ENCODE measurements at regions not wholly inside any gene's neighbourhood (a gene's known extent, or its start where the extent isn't known, plus 50 kb on each side); places are given as distances from the start of the nearest gene placed in this dataset.
"Not testable (repeated sequence)": the region's sequence is repeated elsewhere in the genome, so short reads cannot be mapped to it uniquely, and the experiment has no call there.

DNA sequence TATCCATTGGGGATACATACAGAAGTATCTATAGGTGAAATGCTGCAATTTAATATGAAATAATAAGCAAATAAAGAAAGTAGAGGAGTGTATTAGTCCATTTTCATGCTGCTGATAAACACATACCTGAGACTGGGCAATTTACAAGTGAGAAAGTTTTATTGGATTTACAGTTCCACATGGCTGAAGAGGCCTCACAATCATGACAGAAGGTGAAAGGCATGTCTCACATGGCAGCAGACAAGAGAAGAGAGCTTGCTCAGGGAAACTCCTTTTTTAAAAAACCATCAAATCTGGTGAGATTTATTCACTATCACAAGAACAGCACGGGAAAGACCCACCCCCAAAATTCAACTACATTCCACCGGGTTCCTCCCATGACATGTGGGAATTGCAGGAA, 82.8 kb upstream of the TRIM24 start:
- Histone ChIP-seq H3K4me3 (no peak overlapping the region), H3K36me3 (no peaks in the 10 kb centered on the region), H3K4me1 (no peaks in the 10 kb centered on the region), H3K27ac (no peak overlapping the region), H3K9me3 (replicated peaks) (no peaks in the 10 kb centered on the region), H3K27me3 (no peaks in the 10 kb centered on the region)
- DNase-seq: no peak

- Histone ChIP-seq H3K36me3 (no peaks in the 10 kb centered on the region), H3K27me3 (no peaks in the 10 kb centered on the region), H3K4me3 (no peak overlapping the region), H3K9me3 (replicated peaks) (no peaks in the 10 kb centered on the region), H3K4me1 (no peaks in the 10 kb centered on the region), H3K27ac (no peak overlapping the region)
- no peak for DNase-seq
Observed at GRCh38 chr7:138378741-138379559, 81.1 kb upstream of the TRIM24 start.

GRCh38 chr7:138382862-138383565, 77.0 kb upstream of the TRIM24 start:
- H3K36me3 ChIP-seq: no peaks in the 10 kb centered on the region
- H3K9me3 ChIP-seq (replicated peaks): no peaks in the 10 kb centered on the region
- DNase-seq: no peak
- no peak overlapping the region for H3K4me3 ChIP-seq
- no peak overlapping the region for H3K27ac ChIP-seq
- no peaks in the 10 kb centered on the region for H3K4me1 ChIP-seq
- no peaks in the 10 kb centered on the region for H3K27me3 ChIP-seq

DNA sequence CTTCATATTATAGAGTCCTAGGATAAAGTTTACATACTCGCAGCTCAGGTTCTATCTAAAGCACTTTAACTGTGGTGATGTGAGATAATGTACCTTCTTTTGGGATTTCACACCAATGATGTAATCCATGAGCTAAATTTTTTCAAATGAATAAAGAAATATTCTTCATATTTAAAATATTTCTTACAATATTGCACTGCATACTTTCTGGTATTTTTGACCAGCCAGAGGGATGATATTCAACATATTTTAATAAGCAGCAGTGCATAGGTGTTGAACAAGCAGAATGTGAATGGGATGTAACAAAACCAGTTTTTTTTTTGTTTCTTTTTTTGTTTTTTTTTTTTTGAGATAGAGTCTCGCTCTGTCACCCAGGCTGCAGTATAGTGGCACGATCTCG, 73.2 kb upstream of the TRIM24 start:
- DNase-seq: no peak
- H3K27ac ChIP-seq: no peak overlapping the region

GRCh38 chr7:138387755-138388475, 72.1 kb upstream of the TRIM24 start:
- no peak overlapping the region for H3K4me3 ChIP-seq
- H3K27ac ChIP-seq: no peak overlapping the region
- DNase-seq: no peak
- no peaks in the 10 kb centered on the region for H3K36me3 ChIP-seq
- H3K9me3 ChIP-seq (replicated peaks): no peaks in the 10 kb centered on the region
- no peaks in the 10 kb centered on the region for H3K4me1 ChIP-seq
- H3K27me3 ChIP-seq: no peaks in the 10 kb centered on the region

More for the DNA sequence above, 73.2 kb upstream of the TRIM24 start:
- Histone ChIP-seq H3K4me3 (no peak overlapping the region), H3K4me1 (no peaks in the 10 kb centered on the region), H3K36me3 (no peaks in the 10 kb centered on the region), H3K9me3 (replicated peaks) (no peaks in the 10 kb centered on the region), H3K27me3 (no peaks in the 10 kb centered on the region)

DNA sequence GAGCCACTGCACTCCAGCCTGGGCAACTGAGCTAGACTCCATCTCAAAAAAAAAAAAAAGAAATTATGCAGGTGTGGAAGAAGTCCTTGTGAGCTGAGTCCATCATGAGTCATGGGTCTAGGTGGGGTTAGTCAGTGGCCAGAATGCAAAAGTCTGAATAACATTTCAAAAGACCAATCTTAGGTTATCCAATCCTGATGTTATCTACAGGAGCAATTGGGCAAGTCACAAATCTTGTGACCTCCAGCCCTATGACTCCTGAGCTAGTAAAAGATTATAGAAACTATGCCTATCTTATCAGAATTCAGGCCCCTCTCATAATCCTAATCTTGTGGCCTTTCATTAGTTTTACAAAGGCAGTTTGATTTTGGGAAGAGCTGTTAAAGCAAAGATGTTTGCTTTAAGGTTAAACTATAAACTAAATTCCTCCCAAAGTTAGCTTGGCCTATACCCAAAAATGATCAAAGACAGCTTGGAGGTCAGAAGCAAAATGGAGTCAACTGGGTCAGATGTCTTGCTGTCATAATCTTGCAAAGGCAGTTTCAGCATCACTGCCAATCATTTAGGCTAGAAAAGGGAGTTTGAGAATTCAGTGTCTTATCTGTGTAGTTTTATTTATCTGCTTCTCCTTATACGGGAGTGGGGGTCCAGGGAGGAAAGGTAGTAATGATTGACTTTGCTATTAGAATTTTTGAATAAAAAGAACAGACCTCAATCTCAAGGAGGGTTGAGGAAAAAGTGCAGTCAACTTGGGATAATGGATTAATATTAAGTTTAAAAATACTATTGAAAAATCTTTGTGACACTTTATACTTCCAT, 71.2 kb upstream of the TRIM24 start:
- Histone ChIP-seq H3K27me3 (no peaks in the 10 kb centered on the region), H3K27ac (no peak overlapping the region)
- DNase-seq: no peak

GRCh38 chr7:138395763-138396162, 64.3 kb upstream of the TRIM24 start:
- H3K27ac ChIP-seq: no peak overlapping the region
- DNase-seq: no peak
- no peak overlapping the region for H3K4me3 ChIP-seq
- no peaks in the 10 kb centered on the region for H3K9me3 ChIP-seq (replicated peaks)
- no peaks in the 10 kb centered on the region for H3K4me1 ChIP-seq
- H3K27me3 ChIP-seq: no peaks in the 10 kb centered on the region
- H3K36me3 ChIP-seq: no peaks in the 10 kb centered on the region

More for the DNA sequence above, 71.2 kb upstream of the TRIM24 start:
- H3K36me3 ChIP-seq: no peaks in the 10 kb centered on the region
- no peaks in the 10 kb centered on the region for H3K9me3 ChIP-seq (replicated peaks)
- H3K4me1 ChIP-seq: no peaks in the 10 kb centered on the region
- no peak overlapping the region for H3K4me3 ChIP-seq

DNA sequence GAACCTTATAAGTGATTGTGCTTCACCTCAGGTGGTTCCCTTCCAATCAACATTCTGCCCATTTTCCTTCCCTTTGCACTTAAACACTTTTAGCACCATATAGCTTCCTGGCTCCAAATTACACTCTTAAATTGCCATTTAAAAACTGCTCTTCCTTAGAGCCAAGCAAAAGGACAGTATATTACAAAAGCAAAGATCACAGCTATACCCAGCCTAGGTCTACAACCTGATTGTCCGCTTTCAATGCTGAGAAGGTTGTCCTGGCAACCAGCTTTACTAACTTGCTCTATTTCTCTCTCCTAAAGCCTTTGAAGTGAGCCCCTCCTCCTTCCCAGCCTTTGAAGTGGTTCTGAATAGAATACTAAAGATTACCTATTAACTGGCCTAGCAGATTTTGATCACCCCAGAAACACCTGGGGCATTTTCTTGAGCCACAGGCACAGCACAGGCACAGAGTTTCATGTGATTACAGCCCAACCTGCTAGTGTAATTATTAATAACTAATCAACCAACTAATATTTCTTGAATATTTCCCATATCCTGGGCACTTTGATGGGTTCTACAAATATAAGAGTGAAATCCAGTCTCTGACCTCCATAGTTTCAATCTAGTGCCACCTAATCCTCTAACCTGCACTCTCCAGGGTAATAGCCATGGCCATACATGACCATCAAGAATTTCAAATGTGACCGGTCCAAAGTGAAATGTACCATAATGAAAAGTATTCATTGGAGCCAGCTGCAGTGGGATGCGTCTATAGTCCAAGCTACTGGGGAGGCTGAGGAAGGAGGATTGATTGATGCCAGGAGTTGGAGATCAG, 63.6 kb upstream of the TRIM24 start:
- no peak for DNase-seq
- no peaks in the 10 kb centered on the region for H3K27me3 ChIP-seq
- no peak overlapping the region for H3K27ac ChIP-seq
- no peaks in the 10 kb centered on the region for H3K4me1 ChIP-seq
- no peaks in the 10 kb centered on the region; the same call in 1 of the 2 replicates for H3K36me3 ChIP-seq
- no peak overlapping the region for H3K4me3 ChIP-seq
- H3K9me3 ChIP-seq (replicated peaks): no peaks in the 10 kb centered on the region

GRCh38 chr7:138397071-138397433, 63.0 kb upstream of the TRIM24 start:
- not testable (repeated sequence) for DNase-seq; H3K4me1 ChIP-seq; H3K4me3 ChIP-seq; H3K27me3 ChIP-seq; H3K27ac ChIP-seq; H3K36me3 ChIP-seq; H3K9me3 ChIP-seq (replicated peaks)

DNA sequence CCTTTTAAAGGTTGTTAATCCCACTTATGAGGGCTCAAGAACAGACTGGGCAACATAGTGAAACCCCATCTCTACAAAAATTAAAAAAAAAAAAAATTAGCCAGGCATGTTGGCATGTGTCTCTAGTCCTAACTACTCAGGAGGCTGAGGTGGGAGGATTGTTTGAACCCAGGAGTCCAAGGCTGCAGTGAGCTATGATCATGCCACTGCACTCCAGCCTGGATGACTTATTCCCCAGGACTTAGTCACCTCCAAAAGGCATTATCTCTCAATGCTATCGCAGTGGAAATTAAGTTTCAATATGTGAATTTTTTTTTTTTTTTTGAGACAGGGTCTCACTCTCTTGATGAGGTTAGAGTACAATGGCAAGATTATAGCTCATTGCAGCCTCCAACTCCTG, 61.2 kb upstream of the TRIM24 start:
- H3K4me1 ChIP-seq: no peaks in the 10 kb centered on the region
- no peaks in the 10 kb centered on the region; the same call in 1 of the 2 replicates for H3K36me3 ChIP-seq
- no peak for DNase-seq
- no peak overlapping the region for H3K27ac ChIP-seq
- H3K9me3 ChIP-seq (replicated peaks): no peaks in the 10 kb centered on the region
- H3K4me3 ChIP-seq: no peak overlapping the region
- H3K27me3 ChIP-seq: no peaks in the 10 kb centered on the region

- no peak for DNase-seq
- Histone ChIP-seq H3K27me3 (no peaks in the 10 kb centered on the region), H3K36me3 (no peaks in the 10 kb centered on the region; the same call in 1 of the 2 replicates), H3K4me1 (no peaks in the 10 kb centered on the region), H3K9me3 (replicated peaks) (no peaks in the 10 kb centered on the region), H3K27ac (no peak overlapping the region), H3K4me3 (no peak overlapping the region)
Observed at GRCh38 chr7:138400400-138400886, 59.6 kb upstream of the TRIM24 start.

DNA sequence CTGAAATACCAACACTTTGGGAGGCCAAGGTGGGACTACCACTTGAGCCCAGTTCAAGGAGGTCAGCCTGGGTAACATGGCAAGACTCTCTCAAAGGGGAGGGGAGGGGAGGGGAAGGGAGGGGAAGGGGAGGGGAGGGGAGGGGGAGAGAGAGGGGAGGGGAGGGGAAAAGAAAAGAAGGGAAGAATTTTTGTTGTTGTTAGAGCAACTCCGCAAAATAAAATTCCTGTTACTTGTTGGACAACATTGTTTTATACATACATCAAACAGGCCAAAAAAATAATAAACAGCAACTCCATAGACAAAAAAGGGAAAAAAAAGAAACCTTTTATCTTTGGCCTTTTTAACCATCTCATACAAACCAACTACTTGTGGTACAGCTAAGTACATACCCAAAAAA, 57.3 kb upstream of the TRIM24 start:
- Histone ChIP-seq H3K36me3 (no peaks in the 10 kb centered on the region; the same call in 1 of the 2 replicates), H3K27ac (no peak overlapping the region), H3K27me3 (no peaks in the 10 kb centered on the region), H3K4me3 (no peak overlapping the region), H3K9me3 (replicated peaks) (no peaks in the 10 kb centered on the region), H3K4me1 (no peaks in the 10 kb centered on the region)
- no peak for DNase-seq

DNA sequence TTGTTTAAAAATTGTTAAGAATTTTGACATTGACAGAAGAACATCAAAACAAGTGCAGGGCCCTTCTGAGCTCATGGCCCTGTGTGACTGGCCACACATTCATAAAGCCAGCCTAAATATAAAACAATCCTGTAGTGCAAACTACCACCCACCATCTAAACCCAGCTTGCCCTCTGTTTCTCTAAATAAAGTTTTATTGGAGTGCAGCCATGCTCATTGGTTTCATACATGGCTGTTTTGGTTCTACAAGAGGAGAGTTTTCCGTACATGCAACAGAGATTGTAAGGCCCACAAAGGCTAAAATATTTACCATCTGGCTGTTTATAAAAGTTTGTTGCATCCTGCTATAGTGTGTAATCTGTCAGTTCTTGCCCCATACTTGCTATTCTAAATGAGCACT, 54.6 kb upstream of the TRIM24 start:
- H3K27me3 ChIP-seq: no peaks in the 10 kb centered on the region
- no peaks in the 10 kb centered on the region for H3K9me3 ChIP-seq (replicated peaks)
- no peaks in the 10 kb centered on the region for H3K4me1 ChIP-seq
- H3K36me3 ChIP-seq: no peaks in the 10 kb centered on the region; the same call in 1 of the 2 replicates
- DNase-seq: no peak
- no peak overlapping the region for H3K27ac ChIP-seq
- no peak overlapping the region for H3K4me3 ChIP-seq

DNA sequence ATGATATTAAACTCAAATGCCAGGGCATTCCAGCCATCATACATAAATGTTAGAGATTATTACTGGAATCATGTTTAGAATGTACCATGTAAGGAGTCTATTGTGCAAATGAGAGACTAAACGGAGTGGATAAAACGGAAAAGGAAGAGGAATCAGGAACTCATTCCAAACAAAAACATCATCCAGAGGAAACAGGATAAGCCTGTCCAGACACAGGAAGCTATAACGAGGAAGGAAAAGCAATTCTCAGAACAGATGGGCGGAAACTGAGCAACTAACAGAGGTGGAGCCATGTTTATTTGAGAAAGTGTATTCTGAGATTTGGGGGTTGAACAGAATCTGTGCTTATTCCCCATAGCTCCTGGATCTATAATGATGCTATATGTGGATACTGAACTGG, 52.3 kb upstream of the TRIM24 start:
- no peak overlapping the region for H3K27ac ChIP-seq
- H3K9me3 ChIP-seq (replicated peaks): no peaks in the 10 kb centered on the region
- no peaks in the 10 kb centered on the region for H3K36me3 ChIP-seq
- no peaks in the 10 kb centered on the region for H3K4me1 ChIP-seq
- H3K27me3 ChIP-seq: no peaks in the 10 kb centered on the region
- H3K4me3 ChIP-seq: no peak overlapping the region
- DNase-seq: no peak
